Neural progenitor cell (in vitro differentiated cells): ENCODE measurements at regions not wholly inside any gene's neighbourhood (a gene's known extent, or its start where the extent isn't known, plus 50 kb on each side); places are given as distances from the start of the nearest gene placed in this dataset.

Source experiments
- EZH2 ChIP-seq: fragments of 200-600 bp; sonication (generic); IDR thresholded peaks from 2 replicates; pipeline ENCODE4 v1.6.1; 2017; ENCODE audit warnings: antibody characterized with exemption, mild to moderate bottlenecking, moderate library complexity
- EZH2phosphoT487 ChIP-seq: fragments of 200-600 bp; sonication (generic); IDR thresholded peaks from 2 replicates; pipeline ENCODE4 v1.6.1; 2017; ENCODE audit warnings: antibody characterized with exemption
- TF ChIP-seq, protein P1 (sequence below): fragments of 200-600 bp; sonication (generic); IDR thresholded peaks from 2 replicates; pipeline ENCODE4 v1.5.1; 2017; ENCODE audit warnings: antibody characterized with exemption, mild to moderate bottlenecking

DNA sequence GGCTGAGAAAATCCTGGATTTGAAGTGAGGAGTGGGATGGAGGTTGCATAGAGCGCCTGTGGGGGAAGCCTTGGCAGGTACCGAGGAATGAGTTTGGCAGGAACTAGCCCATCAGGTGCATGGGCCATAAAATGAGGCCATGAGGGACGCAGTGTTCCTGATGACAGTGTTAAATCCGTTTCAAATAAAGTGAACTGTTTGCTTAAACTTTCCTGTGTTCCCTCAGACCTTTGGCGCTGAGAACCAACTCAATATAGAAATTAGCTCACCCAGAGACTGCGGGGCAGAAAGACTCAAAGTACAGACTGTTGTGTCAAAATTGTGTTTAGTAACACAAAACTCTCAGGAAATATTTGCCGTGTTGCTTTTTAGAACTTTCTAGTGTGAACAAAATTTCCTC lies 250.0 kb upstream of the NR3C2 start:
- TF ChIP-seq, protein P1, sequence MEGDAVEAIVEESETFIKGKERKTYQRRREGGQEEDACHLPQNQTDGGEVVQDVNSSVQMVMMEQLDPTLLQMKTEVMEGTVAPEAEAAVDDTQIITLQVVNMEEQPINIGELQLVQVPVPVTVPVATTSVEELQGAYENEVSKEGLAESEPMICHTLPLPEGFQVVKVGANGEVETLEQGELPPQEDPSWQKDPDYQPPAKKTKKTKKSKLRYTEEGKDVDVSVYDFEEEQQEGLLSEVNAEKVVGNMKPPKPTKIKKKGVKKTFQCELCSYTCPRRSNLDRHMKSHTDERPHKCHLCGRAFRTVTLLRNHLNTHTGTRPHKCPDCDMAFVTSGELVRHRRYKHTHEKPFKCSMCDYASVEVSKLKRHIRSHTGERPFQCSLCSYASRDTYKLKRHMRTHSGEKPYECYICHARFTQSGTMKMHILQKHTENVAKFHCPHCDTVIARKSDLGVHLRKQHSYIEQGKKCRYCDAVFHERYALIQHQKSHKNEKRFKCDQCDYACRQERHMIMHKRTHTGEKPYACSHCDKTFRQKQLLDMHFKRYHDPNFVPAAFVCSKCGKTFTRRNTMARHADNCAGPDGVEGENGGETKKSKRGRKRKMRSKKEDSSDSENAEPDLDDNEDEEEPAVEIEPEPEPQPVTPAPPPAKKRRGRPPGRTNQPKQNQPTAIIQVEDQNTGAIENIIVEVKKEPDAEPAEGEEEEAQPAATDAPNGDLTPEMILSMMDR: no peak
- TF ChIP-seq EZH2 (no peak), EZH2phosphoT487 (no peak)
